ENCODE measurements at regions not wholly inside any gene's neighbourhood (a gene's known extent, or its start where the extent isn't known, plus 50 kb on each side); places are given as distances from the start of the nearest gene placed in this dataset.
"Not testable (repeated sequence)": the region's sequence is repeated elsewhere in the genome, so short reads cannot be mapped to it uniquely, and the experiment has no call there.

DNA sequence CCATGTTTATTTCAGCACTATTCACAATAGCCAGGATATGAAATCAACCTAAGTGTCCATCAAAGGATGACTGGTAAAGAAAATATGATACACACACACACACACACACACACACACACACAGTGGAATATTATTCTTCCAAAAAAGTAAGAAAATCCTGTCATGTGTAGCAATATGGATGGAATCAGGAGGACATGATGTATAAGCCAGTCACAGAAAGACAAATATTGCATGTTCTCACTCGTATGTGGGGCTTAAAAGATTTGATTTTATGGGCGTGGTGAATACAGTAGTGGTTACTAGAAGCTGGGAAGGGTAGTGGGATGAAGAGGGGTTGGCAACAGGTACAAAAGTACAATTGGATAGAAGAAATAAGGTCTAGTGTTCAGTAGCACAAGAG lies 207.0 kb upstream of the PRDM1 start:
- no peak for DNase-seq

DNA sequence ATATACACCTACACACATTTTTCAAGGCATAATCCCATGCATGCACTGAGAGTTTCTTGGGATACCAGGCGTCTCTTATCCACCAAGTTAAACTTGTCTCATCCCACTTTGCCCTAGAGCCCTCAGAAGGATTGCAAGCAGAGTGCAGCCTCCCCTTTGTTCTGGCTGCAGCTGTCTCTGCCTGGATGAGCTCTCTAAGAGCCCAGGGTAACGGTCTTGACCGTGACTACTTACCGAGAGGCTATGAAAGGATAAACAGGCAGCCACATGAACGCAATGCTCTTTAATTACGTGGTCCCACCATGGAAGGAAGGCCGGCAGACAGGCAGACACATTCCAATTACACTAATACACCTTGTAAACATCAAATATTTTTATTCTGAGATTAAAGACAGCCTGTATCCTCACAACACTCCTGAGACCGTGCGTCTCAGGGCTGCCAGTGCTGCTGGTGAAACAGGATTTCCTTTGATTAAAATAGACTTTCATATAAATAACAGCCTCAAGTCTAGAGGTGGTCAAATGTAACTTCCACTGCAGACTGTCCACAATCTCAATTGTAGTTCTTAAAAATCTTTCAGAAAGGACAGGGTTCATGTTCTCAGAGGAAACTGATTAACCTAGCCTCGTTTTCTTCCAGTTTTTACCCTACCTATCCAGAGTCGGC lies 210.0 kb upstream of the PRDM1 start:
- no peak for DNase-seq

DNA sequence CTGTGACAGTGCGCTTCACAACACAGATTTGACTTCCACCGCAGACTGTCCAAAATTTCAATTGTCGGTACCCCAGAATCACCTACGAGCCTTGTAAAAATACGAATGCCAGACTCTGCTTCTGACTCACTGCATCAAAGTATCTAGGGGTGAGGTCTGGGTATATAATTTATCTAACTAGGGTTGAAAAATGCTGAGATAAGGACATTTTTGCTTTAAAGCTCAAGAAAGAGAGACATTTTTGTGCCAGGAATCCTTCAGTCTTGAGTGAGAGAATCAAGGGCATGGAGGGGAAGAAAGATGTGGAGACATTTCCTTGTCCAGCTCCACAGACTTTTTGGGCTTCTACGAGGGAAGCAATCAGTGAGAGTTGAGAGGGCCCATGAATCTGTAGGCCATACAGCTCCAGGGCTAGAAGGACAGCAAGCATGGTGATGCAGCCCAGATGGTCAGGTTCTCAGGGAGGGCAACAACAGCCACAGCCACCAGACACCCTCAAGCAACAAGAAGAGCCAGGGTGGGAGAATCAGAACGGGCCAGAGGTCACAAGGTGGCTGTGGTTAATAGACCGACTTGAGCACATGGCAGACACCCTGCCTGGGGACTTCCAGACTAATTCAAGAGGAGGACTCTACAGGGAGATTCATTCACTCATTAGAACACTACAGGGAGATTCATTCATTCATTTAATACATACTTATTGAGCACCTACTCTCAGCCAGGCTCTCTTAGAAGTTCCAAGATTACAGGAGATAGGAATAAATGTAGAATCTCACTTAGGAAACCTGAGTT lies 211.1 kb upstream of the PRDM1 start:
- no peak for DNase-seq

DNA sequence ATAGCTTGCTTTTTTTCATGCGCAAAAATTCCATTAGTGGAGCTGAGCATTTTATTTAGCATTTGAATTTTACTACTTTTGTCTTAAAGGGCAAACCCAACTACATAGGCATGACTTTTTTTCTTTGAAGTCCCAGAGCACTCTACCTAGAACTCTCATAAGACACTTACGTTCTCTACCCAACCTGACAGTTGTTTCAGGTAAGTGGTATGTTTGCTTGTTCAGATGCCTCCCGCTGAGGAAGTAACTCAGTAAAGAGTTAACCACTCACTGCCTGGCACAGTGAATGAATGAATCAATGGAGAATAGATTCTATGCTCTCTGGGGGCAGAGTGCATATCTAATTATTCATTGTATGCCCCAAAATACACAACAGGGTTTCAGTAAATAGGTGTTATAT lies 212.3 kb upstream of the PRDM1 start:
- no peak for DNase-seq

DNA sequence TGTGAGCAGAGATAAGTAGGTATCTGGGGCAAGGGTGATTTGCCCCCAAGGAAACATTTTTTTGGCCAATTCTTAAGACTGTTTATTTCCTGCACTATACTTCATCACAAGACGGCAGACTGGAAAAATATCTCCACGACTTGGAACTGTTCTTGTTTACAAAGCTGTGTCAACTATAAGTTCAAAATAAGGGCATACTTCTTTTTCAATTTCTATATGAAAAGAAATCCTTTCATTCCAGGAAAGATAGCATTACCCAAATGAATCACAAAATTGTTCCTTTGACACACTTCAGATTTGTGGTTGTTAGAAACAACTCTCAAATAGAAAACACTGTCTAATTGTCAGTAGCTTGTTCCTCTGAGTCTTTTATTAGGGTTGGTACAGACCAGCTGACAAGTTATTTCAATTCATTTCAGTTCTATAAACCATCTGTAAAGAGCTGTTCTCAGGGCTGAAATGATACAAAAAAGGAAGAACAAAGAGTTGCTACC lies 212.9 kb upstream of the PRDM1 start:
- DNase-seq = peak in 1 of 4 experiments; percentile 38

DNA sequence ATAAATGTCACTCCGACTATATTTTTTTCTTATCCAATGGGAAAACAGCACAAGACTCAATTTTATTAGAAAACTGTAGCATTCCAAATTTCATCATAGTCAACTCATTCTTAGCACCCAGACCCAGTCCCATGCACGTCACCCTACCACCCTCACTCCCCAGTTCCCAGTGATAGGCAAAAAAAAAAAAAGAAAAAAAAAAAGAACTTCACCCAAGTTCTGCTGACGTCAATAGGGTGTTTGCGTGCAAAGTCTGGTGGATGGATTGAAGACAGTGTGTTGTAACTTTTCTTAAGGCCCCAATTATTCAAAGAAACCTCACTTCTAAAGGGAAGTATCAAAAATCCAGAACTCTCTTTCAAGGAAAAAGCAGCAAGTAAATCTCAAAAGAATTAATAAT lies 213.9 kb upstream of the PRDM1 start:
- DNase-seq = peak; percentile 93 to 99 (median 95)

DNA sequence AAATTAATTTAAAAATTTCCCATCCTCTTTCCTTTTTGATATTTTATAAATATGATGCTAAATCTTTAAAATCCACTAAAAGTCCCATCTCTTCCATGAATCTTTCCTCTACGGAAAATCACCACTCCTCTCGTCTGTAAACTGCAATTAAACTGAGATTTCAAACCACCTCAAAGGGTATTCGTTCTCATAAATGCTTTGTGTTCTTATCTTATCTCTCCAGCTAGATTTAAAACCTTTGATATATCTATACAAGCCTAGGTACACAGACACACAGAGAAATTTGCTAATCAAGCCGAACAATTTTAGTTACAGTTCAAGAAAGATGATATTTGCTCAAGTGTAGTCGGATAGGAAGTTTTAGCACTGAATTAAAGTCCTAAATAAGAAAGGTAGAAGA lies 214.6 kb upstream of the PRDM1 start:
- no peak for DNase-seq

DNA sequence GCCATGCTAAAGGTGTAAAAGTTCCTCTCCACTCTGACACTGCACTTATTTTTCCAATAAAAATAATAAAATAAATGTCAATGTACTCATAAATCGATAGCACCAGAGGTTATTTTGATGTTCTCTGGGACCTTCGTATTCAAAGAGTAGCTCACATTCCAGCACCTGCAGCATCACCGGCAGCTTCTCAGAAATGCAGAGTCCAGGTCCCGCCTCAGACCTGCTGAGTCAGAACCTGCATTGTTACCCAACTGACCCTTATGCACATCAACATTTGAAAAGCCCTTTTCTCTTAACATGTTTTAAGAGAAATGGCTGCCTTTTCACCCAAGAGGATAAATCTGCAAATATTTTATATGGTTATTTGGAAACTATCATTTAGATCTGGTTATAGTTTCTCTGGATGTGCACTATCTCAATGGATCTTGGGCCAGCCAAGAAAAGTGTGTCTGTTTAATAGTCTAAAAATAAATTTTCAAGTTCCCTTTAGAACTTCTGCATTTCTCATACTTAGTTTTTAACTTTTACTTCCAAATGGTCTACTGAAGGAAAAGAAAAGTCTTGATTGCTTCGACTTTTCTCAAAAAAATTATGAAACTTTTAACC lies 216.2 kb upstream of the PRDM1 start:
- peak; percentile 44 to 83 (median 61) for DNase-seq

DNA sequence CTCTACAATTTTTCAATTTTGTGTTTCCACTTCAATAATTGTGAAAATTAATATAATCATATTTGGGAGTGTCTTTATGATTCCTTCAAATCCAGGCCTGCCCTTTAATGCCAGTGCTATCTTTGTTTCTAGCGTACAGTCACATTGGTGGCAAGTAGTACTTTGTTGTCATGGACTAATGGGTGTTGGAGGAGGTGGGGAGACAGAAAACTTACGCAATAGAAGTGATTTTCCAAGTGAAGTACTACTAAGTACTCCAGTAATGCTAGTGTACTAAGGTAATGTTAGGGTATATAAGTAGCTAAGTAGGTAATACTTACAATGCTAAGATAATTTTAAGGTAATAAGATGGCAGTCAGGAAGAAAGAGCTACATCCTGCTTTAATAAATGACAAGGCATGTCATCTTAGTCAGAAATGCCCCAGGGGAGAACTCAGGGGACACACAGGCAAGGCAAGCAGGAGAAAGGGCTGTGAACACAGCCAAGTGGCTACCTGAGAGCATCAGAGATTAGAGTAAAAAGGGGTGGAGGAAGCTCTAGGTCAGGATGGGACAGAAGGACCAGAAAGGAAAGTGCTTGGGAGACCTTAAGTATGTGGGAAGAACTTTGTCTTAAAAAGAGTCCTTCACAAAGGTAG lies 217.2 kb upstream of the PRDM1 start:
- DNase-seq = no peak

DNA sequence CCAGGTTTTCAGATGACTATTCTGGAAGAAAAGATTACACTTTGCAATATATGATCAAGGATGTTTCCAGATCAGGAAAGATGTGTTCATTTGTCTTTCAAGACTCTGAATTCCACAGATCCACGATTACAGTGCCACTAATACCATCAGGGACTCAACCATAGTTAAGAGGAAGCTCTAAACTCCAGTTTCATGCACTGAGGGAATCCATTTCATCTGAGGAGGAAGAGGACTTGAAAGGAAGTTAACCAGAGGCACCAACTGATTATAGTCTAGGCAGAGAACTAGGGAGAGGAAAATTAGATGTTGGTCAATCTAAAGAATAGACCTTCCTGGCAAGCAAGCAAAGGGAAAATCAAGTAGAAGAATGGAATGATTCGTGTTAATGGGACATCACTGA lies 218.3 kb upstream of the PRDM1 start:
- DNase-seq = peak; percentile 29 to 74 (median 56)

DNA sequence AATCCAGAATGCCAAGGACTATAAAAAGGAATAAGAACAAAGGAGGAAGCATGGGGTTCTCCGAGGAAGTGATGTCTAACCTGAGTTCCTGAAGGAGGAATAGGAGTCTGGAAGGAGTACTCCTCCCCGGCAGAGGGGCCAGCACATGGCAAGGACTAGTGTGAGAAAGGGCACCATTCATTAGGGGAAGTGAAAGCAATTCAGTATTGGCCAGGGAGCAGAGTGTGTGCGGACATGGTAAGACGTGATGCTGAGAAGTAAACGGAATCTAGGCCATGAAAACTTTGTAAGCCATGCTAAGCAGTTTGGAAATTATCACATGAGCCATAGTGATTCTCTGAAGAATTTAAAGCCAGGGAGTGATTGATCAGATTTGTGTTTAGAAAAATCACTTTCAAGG lies 218.9 kb upstream of the PRDM1 start:
- peak; percentile 66 to 84 (median 80) for DNase-seq

DNA sequence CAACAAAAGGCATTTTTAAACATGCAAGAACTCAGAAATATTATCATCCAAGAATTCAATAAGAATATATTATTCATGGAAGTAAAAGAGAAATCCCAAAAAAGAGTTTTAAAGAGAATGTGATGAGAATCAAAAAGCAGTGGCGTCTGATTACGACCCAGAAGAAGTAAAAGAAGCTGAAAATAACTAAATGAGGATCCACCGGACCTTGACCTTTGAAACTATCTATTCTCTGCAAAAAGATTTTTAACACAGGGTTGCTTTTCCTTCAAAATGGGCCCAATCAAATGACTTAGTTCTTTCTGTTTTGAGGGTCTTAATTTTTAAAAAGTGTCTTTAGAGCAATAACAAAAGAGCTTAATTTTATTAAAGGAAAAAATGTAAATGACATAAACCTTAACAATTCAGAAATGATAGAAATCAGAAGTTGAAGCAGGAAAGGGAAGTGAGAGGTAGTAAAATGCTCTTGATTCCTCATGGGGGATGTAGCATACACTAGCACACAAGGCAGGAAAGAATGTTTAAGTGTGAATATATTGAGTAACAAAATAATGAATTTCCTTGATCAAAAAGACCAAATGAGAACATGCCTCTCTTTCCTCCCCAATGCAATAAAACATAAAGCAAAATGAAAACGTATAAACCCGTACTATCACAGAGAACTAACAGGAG lies 223.1 kb upstream of the PRDM1 start:
- peak in 2 of 4 experiments; percentile 44 to 53 for DNase-seq

DNA sequence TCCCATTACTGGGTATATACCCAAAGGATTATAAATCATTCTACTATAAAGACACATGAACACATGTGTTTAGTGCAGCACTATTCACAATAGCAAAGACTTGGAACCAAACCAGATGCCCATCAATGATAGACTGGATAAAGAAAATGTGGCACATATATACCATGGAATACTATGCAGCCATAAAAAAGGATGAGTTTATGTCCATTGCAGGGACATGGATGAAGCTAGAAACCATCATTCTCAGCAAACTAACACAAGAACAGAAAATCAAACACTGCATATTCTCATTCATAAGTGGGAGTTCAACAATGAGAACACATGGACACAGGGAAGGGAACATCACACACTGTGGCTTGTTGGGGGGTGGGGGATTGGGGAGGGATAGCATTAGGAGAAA lies 225.2 kb upstream of the PRDM1 start:
- DNase-seq = not testable (repeated sequence)

DNA sequence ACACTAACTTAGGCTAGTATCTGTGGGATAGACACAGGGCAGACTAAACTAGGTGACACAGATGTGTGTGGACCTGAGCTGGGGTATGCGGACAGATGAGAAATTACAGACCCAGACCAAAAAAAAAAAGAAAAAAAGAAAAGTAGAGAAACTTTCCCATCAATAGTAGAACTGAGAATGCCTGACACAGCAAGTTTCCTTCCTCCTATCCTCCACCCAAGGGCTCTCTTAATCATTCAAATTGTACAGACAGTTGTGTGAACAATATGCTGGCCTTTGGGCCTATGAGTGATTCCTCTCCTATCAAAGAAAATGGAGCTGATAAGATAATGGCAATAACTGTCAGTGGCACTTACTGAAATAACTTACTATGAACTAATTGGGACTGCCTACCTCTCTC lies 226.7 kb upstream of the PRDM1 start:
- peak in 1 of 4 experiments; percentile 54 for DNase-seq

DNA sequence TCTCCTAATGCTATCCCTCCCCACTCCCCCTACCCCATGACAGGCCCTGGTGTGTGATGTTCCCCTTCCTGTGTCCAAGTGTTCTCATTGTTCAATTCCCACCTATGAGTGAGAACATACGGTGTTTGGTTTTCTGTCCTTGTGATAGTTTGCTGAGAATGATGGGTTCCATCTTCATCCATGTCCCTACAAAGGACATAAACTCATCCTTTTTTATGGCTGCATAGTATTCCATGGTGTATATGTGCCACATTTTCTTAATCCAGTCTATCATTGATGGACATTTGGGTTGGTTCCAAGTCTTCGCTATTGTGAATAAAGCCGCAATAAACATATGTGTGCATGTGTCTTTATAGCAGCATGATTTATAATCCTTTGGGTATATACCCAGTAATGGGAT lies 227.5 kb upstream of the PRDM1 start:
- not testable (repeated sequence) for DNase-seq

DNA sequence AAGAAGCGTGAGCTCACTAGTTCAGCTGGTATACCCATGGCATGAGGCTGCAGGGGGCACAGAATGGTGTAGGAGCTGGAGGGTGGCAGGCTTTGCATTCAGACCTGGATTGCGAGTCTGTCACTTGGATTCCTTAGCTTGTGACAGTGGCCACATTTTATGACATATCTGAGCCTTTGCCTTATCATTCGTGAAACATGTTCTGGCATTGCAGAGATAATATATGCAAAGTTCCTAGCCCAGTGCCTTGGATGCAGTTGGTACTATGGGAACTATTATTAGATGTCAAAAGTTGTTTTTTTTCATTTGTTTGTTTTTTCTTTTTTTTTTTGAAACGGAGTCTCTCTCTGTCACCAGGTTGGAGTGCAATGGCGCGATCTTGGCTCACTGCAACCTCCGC lies 230.7 kb upstream of the PRDM1 start:
- no peak for DNase-seq

DNA sequence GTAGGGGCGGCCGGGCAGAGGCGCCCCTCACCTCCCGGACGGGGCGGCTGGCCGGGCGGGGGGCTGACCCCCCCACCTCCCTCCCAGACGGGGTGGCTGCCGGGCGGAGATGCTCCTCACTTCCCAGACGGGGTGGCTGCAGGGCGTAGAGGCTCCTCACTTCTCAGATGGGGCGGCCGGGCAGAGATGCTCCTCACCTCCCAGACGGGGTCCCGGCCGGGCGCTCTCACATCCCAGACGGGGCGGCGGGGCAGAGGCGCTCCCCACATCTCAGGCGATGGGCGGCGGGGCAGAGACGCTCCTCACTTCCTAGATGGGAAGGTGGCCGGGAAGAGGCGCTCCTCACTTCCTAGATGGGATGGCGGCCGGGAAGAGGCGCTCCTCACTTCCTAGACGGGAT lies 232.2 kb upstream of the PRDM1 start:
- not testable (repeated sequence) for DNase-seq

DNA sequence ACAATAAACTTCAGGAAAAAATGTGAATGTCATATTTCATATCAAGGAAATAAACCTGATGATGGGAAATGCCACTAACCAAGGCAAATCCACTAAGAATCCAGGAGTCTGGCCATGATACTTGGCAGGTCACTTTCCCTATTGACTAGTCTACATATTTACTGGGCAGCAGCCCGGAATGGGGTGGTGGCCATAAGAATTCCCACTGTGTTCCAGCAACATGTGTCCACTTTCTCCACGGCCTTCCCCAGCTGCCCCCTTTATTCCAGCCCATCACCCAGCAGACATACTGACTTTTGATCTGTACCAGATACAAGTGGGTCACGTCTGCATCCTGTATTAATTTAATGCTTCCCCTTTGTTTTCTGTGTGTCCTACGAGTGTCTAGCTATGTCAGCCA lies 234.5 kb upstream of the PRDM1 start:
- DNase-seq = no peak

DNA sequence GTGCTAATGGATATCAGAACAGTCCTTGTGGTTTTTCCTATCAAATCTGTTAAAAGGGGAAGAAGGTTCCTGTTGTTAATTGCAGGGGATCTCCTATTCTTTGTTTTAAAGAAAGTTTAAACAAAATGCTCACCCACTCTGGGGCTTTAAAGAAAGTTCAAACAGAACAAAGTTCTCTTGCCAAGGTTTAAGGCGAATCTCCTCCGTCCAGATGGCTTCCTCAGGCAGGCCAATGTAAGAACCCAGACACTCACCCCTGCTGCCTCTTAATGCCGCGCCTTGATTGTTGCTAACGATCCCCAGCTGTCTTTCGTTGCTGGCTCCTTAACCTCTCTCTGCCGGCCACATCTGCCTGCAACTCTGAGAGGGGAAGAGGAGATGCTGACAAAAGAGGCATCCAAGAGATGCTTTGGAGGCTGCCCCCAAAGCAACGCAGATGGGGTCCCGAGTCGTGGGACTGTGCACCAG lies 235.0 kb upstream of the PRDM1 start:
- DNase-seq = no peak

DNA sequence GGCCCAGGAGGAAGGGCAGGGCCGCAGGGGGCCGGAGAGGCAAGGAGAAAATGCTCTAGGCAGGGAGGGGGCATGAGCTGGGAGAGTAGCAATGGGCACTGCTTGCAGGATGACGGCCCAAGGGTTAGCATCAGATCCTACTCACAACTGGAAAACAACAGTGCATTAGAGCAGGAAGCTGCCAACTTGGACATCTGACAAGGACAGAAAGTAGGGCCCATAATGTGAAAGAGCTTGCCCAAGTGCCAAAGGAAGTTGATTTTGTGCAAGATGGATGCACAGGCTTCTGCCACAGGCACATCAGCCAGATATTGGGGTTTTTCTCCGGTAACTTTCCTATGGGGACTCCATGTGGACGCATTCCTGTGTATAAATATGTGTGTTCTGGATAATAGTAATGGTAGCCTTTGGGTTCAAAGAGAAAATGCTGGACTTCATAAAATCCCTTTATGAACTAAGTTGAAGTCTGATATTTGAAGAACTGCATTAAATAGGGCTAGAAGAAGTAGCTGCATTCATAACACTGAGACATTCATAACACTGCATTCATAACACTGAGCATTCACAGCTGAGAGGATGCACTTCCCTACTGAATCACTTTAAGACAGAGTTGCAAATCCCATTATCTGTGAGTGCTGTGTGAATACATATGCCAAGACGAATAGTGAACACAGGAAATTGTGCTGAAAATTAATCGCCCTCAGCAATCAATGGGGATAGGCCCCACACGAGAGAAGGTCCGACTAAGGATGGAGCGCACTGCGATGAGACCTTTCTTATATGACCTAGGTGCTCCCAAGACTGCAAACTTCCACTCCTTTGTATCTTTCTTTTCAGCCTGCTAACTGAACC lies 235.6 kb upstream of the PRDM1 start:
- no peak for DNase-seq

DNA sequence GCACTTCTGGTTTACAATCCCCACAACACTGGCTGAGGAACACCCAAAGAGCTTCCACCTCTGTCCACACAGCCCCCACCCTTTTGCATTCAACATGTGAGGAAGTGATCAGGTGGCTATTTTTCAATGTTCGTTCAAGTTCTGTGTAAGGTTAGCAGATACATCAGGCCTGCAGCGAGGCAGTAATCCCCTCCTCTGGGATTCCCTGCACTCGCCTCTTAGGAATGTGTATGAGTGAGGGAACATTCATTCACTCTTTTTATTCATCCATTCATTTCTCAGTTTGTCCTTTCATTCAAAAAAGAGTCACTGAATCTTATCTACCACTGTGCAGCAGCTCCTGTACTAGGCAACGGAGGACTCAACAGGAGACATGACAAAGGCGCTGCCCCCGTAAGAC lies 236.4 kb upstream of the PRDM1 start:
- DNase-seq = no peak

DNA sequence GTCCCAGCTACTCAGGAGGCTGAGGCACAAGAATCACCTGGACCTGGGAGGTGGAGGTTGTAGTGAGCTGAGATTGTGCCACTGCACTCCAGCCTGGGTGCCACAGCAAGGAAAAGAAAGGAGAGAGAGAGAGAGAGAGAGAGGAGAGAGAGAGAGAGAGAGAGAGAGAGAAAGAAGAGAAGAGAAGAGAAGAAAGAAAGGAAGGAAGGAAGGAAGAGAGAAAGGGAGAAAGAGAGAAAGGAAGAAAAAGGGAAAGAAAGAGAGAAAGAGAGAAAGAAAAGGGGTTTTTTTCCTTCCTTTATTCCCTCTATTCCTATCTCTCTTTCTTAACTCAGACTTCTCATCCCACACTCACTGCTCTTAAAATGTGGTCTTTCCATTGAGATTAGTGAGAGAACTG lies 238.7 kb upstream of the PRDM1 start:
- no peak for DNase-seq

Measured in suppressor macrophage (primary cell).